ENCODE measurements at regions not wholly inside any gene's neighbourhood (a gene's known extent, or its start where the extent isn't known, plus 50 kb on each side); places are given as distances from the start of the nearest gene placed in this dataset.
"Not testable (repeated sequence)": the region's sequence is repeated elsewhere in the genome, so short reads cannot be mapped to it uniquely, and the experiment has no call there.

DNA sequence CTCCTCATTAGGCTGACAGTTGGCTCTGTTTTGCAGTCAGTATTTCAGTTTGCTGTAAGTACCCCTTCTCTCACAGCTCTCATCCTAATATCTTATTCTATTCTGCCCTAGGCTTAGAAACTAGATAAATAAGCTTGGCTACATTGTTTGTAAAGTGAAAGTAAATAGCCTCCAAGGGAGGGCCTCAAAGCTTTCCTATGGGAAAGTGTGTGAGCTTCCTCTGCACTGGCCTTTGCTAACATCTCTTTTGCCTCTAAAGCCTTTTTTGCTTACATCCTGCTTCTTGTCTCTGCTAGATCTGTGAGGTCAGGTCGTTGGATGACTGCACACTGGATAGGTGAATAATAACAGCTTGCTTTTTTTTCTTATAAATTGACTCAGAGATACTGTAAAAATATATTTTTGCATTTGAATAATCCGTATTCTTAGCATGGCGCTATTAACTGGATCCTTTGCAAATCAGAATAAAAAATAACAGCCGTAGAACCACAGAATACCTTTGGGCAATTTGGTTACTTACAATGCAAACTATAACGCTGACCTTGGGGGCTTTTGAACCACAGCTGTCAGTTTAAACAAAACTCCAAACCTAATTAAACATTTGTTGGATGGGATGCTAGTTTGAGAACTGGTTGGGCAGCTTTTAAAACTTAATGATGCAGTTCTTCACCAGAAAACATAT is 55.1 kb downstream of the TTC6 start:
- DNase-seq (ENCODE audit: low read depth): no peak

DNA sequence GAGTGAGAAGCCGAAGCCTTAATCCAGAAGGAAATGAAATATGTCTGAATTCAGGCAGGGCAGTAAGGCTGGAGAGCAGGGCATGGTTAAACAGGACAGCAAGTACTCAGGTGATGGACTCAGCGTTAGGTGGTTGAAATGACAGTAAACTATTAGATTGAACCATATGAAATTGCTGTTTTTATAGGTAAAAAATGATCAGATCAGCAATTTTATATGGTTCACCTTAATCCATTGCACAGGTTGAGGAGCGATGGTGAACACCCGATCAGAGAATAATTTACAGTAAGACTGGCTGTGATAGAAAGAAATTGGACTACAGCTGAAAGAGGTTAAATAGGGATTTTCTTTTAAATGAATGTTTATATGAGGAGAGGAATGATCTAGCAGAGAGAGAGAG is 56.6 kb downstream of the TTC6 start:
- DNase-seq (ENCODE audit: low read depth): no peak

DNA sequence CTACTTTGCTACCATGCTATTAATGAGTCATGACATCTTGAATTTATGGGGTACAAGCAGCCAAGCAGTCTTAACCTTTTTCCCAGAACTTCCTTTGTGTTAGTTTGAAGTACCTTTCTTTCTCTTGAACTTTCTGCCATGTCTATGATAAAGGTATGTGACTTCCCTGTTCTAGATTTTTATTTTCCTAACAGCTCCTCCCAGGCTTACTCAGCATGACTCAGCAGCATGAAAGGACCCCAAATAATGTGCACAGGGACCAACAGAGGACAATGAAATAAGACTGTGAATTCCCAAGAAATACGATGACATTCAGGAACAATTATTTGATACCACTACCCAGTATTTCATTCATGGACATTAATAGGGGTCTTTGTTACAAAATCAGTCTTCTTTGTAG is 60.0 kb downstream of the TTC6 start:
- no peak for DNase-seq (ENCODE audit: low read depth)

DNA sequence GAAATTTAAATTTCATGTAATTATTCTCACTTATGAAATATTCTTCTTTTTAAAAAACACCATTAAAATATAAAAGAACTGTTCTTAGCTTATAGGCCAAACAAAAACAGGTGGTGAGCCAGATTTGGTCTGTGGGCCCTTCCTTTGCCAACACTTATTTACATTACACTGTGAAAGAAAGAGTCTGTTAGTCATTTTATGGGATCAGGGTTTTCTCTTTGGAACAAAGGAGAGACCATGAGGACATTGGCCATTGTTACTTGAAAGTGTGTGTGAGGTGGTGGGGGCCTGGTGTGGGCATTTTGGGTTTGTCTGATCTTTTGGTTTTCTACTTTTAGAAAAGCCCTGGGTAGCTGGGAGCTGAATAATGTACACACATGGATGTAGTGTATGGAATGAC is 62.7 kb downstream of the TTC6 start:
- DNase-seq (ENCODE audit: low read depth): no peak

DNA sequence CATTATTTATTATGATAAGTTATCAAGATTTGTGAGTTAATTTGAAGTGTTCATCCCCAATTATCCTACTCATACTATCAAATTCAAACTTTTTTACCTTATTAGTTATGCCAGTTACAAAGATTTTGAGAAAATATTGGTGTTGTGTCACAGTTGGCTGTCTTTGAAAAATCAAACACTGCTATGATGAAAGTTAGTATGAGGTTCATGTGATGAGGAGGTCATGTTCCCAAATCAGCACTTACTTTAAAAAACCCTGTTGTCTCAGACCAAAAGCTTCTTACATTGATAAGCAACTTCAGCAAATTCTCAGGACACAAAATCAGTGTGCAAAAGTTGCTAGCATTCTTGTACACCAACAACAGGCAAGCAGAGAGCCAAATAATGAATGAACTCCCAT is 68.1 kb downstream of the TTC6 start:
- no peak for DNase-seq (ENCODE audit: low read depth)

DNA sequence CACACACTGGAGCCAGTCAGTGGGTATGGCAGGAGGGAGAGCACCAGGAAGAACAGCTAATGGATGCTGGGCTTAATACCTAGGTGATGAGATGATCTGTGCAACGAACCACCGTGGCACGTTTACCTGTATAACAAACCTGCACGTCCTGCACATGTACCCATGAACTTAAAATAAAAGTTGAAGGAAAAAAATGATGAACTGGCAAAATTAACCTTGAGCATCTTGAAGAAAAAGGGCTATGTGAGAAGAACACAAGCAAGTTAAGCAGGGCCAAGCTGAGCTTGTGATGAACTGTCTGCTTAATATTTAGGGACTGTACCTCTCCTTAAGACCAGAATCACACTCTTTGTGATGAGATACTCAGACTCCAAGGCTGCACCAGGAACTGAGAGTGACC is 70.0 kb downstream of the TTC6 start:
- DNase-seq (ENCODE audit: low read depth): no peak

DNA sequence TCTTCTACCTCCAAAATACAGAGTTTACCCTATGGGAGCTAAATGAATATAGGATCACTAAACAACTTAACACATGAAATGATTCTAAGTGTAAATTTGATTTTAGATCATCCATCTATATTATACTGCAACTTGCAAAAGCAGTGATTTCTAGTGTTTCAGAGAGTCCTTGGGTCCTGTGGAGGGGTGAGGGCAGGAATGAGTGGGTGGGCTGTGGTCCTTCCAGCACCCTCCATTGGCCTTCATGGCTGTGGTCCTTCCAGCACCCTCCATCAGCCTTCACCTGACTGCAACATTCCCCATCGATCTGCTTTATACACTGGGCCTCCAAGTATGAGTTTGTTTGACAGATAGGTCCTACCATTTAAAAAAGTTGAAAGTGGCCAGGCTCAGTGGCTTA is 70.5 kb downstream of the TTC6 start:
- DNase-seq (ENCODE audit: low read depth): no peak

DNA sequence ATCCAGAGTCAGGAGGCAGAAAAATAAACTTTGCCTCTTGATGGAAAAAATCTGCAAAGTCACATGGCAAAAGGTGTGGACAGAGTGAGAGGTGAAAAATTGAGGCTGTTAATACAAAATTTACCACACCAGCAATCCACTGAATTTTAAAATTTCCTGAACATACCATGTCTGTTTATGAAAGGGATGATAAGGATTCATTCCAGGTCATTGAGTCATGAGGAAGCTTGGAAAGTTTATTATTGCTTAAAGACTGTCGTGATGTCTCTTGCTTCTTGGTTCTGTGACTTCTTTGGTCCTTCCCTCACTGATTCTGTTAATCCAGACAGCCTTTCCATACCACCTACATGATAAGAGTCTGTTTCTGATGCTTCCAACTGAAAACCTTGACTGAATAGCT is 73.2 kb downstream of the TTC6 start:
- DNase-seq (ENCODE audit: low read depth): no peak

DNA sequence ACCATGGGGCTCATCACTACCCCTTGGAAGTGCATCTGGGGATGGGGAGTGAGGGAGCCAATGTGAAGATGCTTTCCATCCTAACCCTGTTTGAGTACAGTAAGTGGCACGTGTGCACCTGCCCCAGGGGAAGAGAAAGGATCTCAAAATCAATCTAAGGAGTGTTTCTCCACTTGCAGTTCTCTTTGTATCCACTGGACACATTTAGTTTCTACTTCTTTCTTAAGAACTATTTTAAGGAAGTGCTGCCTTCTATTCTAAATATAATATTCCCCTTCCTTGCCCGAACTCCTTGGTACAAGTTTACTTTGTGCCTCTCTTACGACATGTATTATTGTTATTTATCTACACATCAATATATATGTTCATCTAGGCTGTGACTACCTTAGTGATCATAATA is 73.8 kb downstream of the TTC6 start:
- no peak for DNase-seq (ENCODE audit: low read depth)

DNA sequence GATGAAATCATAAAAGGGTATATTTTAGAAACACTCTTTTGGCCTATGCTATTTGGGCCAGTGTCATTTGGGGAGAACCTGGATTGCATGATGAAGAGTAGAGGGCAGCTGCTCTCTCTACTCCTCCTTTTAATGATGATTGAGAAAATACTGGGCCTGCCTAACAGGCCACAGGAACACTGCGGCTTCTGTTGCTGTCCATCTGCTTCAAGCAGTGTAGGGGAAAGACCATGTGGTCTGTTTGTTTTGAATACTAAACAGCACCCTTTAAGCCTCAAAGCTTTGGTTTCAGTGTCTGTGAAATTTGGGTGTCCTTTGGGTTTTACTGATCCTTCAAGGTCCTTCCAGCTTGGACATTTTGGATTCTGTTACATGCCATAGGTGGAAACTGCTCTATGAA is 78.0 kb downstream of the TTC6 start:
- DNase-seq (ENCODE audit: low read depth): no peak

DNA sequence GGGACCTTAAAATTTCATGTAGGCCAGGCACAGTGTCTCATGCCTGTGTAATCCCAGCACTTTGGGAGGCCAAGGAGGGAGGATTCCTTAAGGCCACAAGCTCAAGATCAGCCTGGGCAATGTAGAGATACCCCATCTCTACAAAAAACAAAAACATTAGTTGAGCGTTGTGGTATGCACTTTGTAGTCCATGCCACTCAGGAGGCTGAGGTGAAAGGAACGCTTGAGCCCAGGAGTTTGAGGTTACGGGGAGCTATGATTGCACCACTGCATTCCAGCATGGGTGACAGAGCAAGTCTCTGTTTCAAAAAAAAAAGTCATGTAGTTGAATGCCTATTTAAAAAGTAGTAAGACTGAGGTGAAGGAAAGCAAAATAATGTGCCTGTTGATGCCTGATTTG is 83.5 kb downstream of the TTC6 start:
- DNase-seq (ENCODE audit: low read depth): no peak

DNA sequence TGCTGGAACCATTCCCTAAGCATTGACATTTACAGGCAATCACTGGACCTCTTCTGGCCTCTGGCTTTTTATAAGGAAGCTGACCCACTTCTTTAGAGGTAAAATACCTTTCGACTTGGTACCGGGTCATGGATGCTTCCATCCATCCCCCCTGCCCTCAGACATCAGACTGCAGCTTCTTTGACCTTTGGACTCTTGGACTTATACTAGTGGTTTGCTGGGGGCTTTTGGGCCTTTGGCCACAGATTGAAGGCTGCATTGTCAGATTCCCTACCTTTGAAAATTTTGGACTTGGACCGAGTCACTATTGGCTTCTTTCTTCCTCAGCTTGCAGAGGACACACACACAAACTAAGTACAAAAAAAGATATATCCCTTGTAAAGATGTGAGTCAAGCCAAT is 86.1 kb downstream of the TTC6 start:
- DNase-seq (ENCODE audit: low read depth): no peak

DNA sequence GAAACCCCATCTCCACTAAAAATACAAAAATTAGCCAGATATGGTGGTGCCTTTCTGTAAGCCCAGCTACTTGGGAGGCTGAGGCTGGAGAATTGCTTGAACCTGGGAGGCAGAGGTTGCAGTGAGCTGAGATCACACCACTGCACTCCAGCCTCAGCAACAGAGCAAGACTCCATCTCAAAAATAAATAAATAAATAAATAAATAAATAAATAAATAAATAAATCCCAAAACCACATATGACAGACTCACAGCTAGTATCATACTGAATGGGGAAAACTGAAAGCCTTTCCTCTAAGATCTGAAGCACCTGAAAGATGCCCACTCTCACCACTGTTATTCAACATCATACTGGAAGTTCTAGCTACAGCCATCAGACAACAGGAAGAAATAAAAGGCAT is 97.3 kb downstream of the TTC6 start:
- DNase-seq (ENCODE audit: low read depth): not testable (repeated sequence)

DNA sequence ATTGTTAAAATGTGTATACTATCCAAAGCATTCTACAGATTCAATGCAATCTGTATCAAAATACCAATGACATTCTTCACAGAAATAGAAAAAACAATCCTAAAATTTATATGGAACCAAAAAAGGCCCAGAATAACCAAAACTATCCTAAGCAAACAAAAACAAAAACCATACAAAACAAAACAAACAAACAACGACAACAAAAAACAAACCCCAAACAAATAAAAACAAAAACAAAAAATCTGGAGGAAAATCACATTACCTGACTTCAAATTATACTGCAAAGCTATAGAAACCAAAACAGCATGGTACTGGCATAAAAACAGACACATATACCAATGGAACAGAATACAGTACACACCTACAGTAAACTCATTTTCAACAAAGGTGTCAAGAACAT is 98.0 kb downstream of the TTC6 start:
- not testable (repeated sequence) for DNase-seq (ENCODE audit: low read depth)

DNA sequence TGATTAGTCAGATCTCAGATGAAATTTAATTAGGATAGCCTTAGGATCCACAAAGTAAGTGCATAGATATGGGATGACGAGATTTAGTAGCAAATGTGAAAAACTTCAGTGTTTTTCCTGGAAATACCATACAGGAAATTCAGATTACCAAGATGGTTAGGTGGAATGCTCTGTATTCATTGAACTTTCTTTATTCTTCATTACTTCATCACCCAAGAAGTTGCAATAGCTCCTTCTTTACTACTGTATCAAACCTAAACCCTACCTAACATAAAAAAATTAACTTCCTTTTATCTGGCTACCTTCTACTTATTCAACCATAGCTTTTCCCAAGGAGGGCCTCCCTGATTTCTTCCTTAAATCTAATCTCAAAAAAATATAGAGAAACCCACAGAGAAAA is 100.4 kb downstream of the TTC6 start:
- DNase-seq (ENCODE audit: low read depth): no peak

DNA sequence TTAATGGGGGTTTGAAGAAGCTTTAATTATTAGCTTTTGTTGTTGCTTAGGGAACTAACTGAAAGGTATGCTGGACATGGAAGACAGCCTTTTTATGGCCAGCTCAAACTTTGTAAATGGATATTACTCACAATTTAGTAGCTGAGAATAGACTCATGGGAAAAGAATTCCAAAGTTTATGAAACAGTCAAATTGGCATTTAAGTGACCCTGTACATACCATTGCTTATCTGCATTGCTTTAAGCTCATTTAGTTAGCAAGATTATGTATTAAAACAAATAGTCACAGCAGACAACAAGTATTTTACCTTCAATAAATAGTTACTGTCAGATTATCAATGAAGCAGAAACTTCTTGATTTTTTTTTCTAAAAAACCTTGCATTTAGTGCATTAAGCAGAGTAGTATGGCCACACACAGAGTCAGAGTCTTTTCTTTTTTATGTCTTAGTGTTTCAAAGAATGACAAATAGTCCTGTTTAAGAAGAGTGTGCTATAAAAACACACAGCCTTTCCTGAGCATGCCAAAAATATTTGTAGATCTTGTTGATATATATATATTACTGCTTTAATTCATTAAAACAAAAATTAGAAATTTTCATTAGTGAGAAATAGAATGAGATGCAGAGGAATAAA is 102.2 kb downstream of the TTC6 start:
- DNase-seq (ENCODE audit: low read depth): peak; percentile 23

DNA sequence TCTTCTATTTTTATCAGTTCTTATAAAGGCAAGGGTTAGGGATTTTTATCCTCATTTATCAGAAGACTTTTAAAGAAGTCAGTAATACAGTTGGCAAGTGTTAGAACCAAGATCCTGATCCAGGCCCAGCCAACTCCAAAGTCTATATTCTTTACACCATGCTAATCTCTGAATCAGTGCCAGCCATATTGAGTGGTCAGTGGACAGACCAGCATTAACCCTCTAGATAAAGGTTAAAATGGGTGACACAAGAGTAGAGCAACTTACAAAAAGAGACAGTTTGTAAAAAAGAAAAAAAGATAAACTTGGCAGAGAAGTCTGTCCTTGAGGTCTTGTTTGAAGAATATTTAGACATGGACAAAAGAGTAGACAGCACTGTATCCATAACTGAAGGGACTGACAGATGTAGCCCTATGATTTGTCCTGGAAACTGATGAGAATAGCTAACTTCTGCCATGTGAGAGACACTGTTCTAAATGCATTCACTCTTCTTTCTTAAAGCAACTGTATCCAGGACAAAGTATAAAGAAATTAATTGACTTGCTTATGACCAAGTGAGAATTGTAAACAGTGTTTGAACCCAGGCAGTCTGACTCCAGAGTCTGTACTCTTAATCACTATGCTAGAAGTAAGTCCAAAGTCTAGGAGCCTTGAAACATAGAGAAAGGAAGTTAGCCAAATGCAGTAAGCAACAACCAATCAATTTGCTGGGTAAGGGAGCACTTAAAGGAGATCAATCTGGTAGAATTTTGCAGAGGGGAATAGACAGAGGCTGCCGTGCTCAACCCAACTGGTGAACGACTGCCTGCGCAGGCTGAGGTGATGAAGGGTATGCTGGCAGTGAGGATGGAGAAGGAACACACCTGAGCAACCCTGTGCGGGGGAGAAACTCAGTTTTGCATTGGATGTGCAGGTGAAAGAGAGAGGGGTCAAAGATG is 103.7 kb downstream of the TTC6 start:
- no peak for DNase-seq (ENCODE audit: low read depth)

DNA sequence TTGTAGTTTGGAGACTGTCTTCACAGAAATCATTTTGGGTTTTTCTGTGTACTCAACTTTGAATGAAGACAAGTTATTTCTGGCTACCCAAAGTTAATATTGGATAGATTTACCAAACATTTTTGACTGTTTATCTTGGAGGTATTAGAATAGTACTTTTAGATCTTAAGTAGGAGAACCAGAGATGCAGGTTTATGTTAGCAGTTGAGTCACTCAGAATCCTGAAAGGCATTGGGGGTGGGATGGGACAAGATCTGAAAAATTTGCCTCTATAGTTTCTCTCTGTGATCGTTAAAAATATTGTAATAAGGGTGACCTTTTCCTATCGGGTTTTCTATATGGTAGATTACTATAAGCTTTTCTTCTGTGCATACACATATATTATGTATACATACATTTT is 112.3 kb downstream of the TTC6 start:
- DNase-seq (ENCODE audit: low read depth): no peak

DNA sequence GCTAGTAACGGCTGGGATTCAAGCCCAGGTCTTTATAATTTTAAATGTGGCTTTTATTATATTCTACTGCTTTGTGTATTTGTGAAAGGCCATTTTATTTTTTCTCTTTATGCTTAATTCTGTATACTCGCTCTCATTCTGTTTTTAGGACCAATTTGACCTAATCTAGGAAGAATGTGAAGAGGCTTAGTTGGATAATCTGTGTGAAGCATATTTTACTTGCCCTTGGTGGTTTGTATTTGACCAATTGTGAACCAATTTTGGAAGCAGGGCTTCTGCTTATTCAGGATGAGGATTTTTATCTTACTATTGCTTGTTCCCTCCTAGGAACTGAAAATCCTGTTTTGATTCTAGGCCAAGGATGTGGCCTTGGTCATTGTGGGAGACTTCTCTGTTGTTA is 113.1 kb downstream of the TTC6 start:
- DNase-seq (ENCODE audit: low read depth): peak; percentile 7

DNA sequence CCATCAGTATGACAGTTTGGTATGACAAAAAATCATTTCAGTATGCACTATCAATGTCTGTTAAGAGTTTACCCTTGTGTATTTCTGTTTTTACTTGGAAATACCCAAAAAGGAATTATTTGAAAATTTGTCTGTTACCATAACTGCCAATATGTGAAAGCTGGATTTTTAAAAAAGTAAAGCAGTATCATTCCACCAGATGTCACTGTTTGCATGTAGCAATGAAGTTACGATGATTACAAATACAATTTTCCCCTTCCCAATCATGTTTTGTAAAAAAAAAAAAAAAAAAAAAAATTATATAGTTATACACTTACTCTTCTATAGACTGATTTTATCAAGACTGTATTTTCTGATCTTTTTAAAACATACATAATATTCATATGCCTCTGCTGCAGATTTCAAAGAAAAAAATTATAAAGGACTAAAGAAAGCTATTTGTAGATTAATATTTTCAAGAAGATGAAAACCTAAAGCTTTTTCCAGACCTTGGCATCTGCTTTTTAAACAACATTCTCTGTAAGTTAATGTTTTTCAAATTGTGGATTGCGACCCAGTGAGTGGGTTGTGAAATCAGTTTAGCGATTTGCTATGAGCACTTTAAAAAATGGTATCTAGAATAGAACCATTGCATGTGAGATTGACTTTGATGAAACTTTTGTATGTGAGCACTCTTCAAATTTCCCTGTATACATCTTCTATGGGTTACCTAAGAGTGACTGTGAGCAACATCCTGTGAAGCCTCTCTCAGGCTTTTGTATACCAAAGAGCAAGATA is 114.2 kb downstream of the TTC6 start:
- no peak for DNase-seq (ENCODE audit: low read depth)

DNA sequence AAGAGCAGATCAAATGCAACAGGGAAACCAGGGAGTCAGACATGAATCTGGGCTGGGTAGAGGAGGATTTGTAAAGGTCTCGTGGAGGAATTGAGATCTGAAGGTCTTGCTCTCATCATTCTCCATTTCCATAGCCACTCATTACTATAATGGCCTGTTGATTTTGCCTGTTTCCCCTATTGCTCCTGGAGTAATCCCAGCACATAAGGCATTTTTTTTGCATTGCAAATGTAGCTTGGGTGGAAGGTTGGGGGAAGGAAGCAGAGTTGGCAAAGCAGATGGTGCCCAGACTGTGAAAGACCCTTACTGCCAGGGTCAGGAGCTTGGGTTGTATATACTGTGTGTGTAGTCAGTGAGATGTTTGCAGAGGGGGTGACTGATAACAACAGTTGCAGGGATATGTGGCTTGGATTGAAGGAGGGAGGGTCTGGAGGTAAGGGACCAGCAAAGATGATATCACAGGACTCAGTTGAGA is 116.0 kb downstream of the TTC6 start:
- DNase-seq (ENCODE audit: low read depth): no peak

DNA sequence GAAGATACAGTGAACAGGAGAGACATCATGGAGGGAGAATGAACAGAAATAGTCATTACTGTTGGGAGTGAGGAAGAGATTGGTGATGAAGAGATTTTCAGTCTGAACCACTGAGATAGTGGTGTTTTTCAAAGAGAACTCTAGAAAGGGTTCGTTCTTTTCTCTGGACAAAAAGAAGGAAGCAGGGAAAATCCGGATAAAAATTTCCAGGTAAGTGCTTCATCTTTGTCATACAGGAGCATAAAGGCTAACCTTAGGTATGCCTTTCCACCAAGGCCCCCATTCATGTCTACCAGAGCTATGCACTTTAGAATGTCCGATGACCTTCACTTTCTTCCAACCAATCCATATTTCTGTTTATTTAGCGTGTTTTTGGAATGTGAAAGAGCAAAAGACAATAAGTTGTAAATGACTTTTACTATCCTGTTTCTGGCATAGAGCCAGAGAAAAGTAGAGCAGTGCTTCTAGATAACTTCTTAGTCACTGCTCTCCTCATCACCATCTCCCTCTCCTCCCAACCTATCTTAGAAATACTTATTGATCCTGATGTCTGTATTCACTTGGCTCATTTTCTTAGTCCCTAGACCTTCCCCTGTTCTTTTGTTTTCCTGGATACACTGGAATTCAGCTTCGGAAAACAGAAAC is 116.5 kb downstream of the TTC6 start:
- no peak for DNase-seq (ENCODE audit: low read depth)
